ENCODE measurements at regions not wholly inside any gene's neighbourhood (a gene's known extent, or its start where the extent isn't known, plus 50 kb on each side); places are given as distances from the start of the nearest gene placed in this dataset.

- Histone ChIP-seq H3K36me3 (ENCODE audit: control insufficient read depth in 2 of 2, insufficient read depth in 1 of 2, low read length in 2 of 2) (no peaks in the 10 kb centered on the region), H3K27ac (ENCODE audit: extremely low read depth, low read depth, low read length) (no peak overlapping the region), H3K9me3 (ENCODE audit: control insufficient read depth, insufficient read depth, low read depth, low read length) (no peaks in the 10 kb centered on the region), H3K4me1 (ENCODE audit: control insufficient read depth, insufficient read depth, low read length) (no peaks in the 10 kb centered on the region), H3K4me3 (ENCODE audit: low read depth, low read length) (no peak overlapping the region)
- no peak for TF ChIP-seq ZNF473 (tag by site-specific recombination; IDR thresholded peaks at IDR 0.05)
- POLR2A ChIA-PET: no interaction called here
- CTCF ChIA-PET: interaction anchor here (0.7 kb wide), 1 partner anchor 193 kb away, joined by 3 read pairs; no protein-coding TSS in a partner anchor
Measured at GRCh38 chr7:64131696-64132095, 75.3 kb upstream of the ZNF735 start.
